NCI-H187 (cell line): ENCODE measurements at regions not wholly inside any gene's neighbourhood (a gene's known extent, or its start where the extent isn't known, plus 50 kb on each side); places are given as distances from the start of the nearest gene placed in this dataset.

Experiments
- DNase-seq, 2 experiments: peaks; one replicate each; lab custom pipeline; 2025; lab: John Stamatoyannopoulos, UW

DNA sequence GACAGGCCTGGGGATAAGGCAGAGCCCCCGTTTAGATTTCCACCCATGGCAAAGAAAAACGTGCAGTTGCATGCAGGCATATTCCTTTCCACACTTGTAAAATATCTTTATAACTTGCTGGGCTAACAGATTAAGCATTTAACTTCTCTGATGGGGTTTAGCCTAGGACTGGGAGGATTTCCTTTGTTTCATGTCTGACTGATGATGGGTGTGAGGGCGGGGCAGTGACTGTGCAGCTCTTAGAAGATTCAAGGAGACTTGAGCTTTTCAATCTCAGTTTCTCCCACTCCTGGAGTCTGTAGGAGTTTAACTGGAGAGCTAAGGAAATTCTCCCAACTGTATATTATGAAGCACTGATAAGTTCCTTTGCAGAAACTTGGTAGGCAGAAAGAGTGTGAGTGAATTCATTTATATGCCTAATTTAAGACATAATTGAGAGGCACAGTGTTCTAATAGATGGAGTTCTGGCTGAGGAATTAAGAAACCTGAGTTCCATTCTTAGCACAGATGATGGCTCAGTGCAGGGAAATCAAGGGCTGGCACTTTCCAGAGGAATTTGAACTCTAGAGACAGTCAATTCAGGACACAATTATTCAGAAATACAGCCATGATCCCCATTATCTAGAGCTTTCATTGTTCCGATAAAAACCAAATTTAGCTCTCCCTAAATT, 214.6 kb upstream of the CNR1 start:
- no peak for DNase-seq

GRCh38 chr6:88380083-88380482, 213.9 kb upstream of the CNR1 start:
- no peak for DNase-seq

GRCh38 chr6:88378639-88379038, 212.5 kb upstream of the CNR1 start:
- DNase-seq, result no peak

- DNase-seq, result no peak
Measured at GRCh38 chr6:88377976-88378568, 211.9 kb upstream of the CNR1 start.

DNA sequence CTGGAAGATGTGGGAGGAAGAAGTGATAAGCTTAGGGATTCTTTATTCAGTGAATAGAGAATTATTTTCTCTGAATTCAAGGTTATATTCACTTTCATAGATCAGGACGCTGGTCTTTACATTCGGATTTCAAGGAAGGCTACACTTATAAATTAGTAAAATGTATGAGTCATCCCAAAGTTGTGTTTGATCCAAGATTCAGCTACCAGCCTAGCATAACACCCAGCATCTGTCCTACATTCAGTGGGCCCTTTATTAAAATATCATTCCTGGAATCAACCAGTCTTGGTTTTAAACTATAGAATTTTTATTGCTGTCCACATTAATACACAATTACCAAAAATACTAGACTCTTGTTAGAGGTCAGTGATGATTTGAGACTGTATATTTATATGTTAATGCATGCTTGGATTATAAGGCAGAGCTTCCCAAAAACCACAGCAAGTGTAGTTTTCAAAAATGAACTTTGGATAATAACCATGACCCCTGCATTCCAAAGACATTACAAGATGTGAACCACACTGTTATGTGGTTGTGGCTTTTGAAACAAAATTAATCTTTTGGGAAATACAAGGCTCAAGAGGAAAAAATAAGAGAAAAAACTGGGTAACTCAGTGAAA, 210.7 kb upstream of the CNR1 start:
- DNase-seq, result no peak

DNA sequence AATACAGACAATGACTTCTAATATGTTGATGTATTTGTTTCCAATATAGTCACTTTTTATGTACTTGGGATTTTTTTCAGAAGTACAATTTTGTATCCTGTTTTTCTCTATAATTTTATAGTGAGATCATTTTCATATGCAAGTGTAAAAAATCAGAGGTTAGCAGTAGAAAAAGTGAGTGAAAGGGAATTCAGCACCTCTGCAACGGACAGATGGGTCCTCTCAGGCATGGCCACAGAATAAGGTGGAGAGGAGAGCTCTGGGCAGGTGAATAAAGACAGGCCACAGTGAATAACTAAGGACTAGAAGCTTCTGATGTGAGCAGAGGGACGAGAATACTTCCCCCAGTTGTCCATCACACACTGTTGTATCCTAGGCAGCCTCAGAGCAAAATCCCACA, 210.1 kb upstream of the CNR1 start:
- no peak for DNase-seq

DNA sequence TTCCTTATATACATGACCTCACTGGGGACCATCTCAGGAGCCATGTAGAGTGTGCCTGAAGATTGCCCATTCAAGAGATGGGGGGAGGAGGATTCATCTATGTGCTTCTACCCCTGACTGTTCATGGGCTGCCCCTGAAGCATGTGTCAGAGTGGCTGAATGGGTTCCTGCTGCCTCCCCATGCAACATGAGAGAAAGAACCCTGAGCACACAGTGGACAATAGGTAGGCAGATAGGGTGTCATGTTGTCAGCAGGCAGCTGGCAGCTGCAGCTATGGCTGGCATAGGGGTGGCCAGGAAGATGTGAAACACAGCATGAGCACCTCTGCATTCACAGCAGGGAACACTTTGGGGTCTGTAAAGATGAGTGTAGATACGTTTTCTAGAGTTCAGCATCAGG, 208.4 kb upstream of the CNR1 start:
- no peak for DNase-seq

- DNase-seq, result no peak
Measured at GRCh38 chr6:88371480-88371879, 205.3 kb upstream of the CNR1 start.

DNA sequence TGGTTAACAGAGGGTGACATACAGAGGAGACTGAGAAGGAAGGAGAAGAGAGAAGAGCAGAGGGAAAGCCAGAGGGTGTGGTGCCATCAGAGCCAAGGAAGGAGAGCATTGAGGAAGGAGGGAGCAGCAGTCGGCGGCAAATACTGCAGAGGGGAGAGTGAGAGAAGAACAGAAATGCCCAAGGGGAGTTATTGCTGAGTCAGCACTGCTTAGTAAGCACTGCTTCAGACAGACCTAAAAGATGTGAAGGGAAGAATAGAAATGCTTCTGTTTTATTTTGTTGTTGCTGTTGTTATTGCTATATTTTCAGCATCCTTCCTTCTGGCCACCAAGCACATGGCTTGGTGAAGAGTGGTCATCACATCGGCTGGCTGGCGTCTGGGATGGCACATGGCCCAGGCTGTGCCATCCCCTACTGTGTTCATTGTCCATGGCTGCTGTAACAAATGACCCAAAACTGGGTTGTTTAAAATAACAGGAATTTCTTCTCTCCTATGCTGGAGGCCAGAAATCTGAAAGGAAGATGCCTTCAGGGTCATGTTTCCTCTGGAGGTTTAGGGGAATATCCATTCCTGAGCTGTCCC, 204.1 kb upstream of the CNR1 start:
- no peak for DNase-seq

- no peak for DNase-seq
Measured at GRCh38 chr6:88369262-88369661, 203.1 kb upstream of the CNR1 start.

- no peak for DNase-seq
Measured at GRCh38 chr6:88368071-88368787, 202.1 kb upstream of the CNR1 start.

DNA sequence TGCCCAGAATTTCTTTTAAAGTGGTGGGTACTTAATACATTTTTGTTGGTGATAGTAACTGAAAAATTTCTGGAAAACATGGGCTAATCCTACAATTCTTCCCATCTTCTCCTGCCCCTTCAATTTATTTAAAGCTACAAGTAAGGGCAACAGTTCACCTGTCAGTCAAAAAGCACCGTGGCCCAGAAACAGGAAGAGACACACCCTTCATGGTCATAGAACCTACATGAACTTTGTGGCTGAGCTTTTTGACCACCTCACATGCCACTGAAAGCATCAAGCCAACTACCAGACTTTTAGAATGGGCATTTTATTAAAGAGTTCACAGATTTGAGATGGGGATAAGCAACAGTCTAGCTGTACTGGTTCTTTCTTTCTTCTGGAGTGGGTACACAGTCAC, 201.1 kb upstream of the CNR1 start:
- DNase-seq, result no peak

DNA sequence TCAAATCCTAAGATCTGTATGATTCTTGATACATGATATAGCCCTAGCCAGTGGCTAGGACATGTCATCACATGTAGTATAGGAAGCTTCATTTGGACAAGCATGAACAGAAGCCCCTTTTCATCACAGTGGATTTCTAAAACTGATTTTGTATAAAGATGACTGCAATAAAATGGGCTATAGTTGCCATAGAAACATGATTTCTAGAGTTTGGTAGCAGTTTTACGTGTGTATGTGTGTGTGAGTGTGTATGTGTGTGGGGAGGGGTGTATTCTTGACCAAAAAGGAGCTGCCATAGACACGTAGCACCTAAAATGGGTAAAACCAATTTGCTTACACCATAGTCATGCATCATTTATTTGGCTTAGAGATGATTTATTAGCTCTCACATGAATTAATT, 200.5 kb upstream of the CNR1 start:
- DNase-seq, result no peak

GRCh38 chr6:88365656-88366055, 199.5 kb upstream of the CNR1 start:
- no peak for DNase-seq

DNA sequence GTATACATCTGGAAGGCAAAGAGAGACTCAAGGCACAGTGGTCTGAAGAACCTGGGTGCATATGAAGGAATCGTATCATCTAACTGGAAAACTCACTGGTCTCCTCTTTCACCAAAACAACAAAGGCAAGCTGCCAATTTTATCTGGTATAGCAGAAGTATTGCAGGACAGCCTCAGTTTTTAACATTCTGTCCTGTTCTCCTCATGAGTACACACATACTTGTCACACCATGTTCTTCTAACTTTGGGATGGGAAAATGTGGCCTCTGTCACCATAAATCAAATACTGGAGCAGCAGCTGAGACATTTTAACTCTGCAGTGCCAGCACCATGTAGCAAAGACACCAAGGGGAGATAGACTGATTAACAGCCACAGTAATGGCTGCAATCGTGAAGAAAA, 199.1 kb upstream of the CNR1 start:
- DNase-seq, result no peak

DNA sequence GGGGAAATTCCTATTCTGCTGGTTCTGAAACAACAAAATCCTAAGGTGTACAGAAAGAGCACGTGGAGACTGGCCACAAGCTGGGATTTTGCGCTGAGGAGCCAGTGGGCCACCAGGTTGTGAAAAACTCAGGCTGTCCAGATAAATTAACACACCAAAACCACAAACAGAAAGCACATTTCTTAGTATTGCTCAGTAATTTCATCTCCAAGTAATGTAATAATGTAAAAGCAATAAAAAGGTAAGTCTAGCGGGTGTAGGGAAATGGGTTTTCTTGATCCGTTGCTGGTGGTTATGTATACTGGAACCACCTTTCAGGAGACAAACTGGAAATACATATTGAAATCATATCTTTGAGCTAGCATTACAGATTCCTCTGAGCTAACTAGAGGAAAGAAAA, 195.6 kb upstream of the CNR1 start:
- no peak for DNase-seq

GRCh38 chr6:88361298-88361697, 195.2 kb upstream of the CNR1 start:
- no peak for DNase-seq

GRCh38 chr6:88360203-88360797, 194.2 kb upstream of the CNR1 start:
- DNase-seq, result no peak

GRCh38 chr6:88359530-88360202, 193.5 kb upstream of the CNR1 start:
- no peak for DNase-seq

DNA sequence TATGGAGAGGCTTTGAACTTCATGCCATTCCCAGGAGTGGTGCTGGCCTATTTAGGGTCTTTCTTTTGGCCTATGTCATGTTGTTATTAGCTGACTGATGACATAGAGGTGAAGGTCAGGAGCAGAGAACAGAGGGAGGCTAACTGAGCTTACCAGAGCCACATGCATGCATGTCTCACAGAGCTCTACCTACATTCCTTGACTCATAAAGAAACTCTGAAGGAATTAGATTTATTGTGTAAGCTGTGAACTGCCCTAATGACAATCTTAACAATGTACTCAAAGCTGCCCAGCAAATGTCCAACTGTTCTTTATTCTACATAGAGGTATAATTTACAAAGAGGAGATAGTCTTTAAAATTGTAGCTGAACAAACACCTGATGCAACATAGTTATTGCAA, 192.7 kb upstream of the CNR1 start:
- DNase-seq, result no peak

GRCh38 chr6:88349511-88349910, 183.4 kb upstream of the CNR1 start:
- no peak for DNase-seq

- no peak for DNase-seq
Measured at GRCh38 chr6:88342336-88342735, 176.2 kb upstream of the CNR1 start.
